ENCODE measurements at regions not wholly inside any gene's neighbourhood (a gene's known extent, or its start where the extent isn't known, plus 50 kb on each side); places are given as distances from the start of the nearest gene placed in this dataset.

DNA sequence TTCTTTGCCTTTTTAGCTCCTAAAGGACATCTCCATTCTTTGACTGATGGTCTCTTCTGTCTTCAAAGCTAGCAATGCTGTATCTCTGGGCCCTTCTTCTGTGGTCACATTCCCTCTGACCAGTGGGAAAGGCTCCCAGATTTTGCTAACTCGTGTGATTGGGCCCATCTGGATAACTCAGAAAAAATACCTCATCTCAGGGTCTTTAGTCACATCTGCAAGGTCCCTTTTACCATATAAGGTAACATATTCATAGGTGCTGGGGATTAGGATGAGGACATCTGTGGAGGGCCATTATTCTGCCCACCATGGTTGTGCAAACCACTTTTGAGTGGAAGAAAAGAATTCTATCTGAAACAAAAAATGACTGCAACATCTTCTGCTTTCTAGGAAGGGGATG is 76.3 kb upstream of the MAMDC2 start:
- TF ChIP-seq CTCF (IDR thresholded peaks at IDR 0.05), result no peak
- TF ChIP-seq EZH2 (IDR thresholded peaks at IDR 0.05; ENCODE audit: borderline replicate concordance, insufficient read depth, low read depth, low read length, poor library complexity, severe bottlenecking), result no peak

Data from B cell (primary cell).